ENCODE measurements at regions not wholly inside any gene's neighbourhood (a gene's known extent, or its start where the extent isn't known, plus 50 kb on each side); places are given as distances from the start of the nearest gene placed in this dataset.

- H3K9me3 Mint-ChIP-seq (ENCODE audit: unreplicated experiment): no peaks in the 10 kb centered on the region
- ChIA-PET POLR2A (no interaction called here), CTCF (interaction anchor here (0.6 kb wide), 1 partner anchor 13 kb away, joined by 3 read pairs; no protein-coding TSS in a partner anchor)
- no peak overlapping the region for H3K4me3 Mint-ChIP-seq (ENCODE audit: unreplicated experiment)
- no peak for DNase-seq (ENCODE audit: unreplicated experiment)
- TF ChIP-seq CTCF (IDR thresholded peaks at IDR 0.05; ENCODE audit: unreplicated experiment): no peak
- no peaks in the 10 kb centered on the region for H3K36me3 Mint-ChIP-seq (ENCODE audit: insufficient read depth, unreplicated experiment)
- no TSS peak for BruUV-seq (replicated peaks)
- H3K27me3 Mint-ChIP-seq (ENCODE audit: insufficient read depth, unreplicated experiment): no peaks in the 10 kb centered on the region
- H3K27ac Mint-ChIP-seq (ENCODE audit: low read depth, unreplicated experiment): no peak overlapping the region
- intact Hi-C loops (cut with micrococcal nuclease): no loop called here
- peaks cover 11% of the 10 kb centered on the region for H3K4me1 Mint-ChIP-seq (ENCODE audit: insufficient read depth, unreplicated experiment)
These were observed 236.4 kb upstream of the HHIP start for GRCh38 chr4:144409525-144409924.

DNA sequence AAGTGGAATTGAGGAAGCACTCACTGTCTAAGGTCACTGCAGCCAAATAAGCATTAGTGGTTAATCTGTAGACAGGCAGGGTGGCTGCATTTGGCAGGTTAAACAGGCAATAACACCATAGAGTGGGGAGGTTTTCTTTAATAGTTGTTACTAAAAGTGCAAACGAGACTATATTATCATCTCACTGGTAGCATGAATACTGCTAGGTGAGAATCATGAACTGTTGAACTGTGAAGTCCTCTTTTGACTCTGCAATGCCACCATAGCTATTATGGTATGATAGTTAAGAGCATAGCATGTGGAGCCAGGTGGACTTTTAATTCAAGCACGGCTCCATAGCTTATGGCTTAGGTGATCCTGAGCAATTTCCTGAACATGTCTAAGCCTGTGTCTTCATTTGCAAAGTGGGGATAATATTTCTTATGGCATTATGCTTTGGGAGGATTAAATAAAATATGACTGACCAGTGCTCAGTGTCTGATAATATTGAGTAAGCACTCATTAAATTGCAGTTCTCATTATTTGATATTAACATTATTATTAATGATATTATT lies 235.6 kb upstream of the HHIP start:
- CTCF ChIA-PET: interaction anchor here (0.6 kb wide), 1 partner anchor 361 kb away, joined by 4 read pairs; no protein-coding TSS in a partner anchor
- Mint-ChIP-seq H3K27me3 (ENCODE audit: insufficient read depth, unreplicated experiment) (no peaks in the 10 kb centered on the region), H3K9me3 (ENCODE audit: unreplicated experiment) (no peaks in the 10 kb centered on the region), H3K4me1 (ENCODE audit: insufficient read depth, unreplicated experiment) (peaks cover 11% of the 10 kb centered on the region), H3K27ac (ENCODE audit: low read depth, unreplicated experiment) (no peak overlapping the region), H3K36me3 (ENCODE audit: insufficient read depth, unreplicated experiment) (no peaks in the 10 kb centered on the region), H3K4me3 (ENCODE audit: unreplicated experiment) (no peak overlapping the region)
- intact Hi-C loops (cut with micrococcal nuclease): no loop called here
- no peak for TF ChIP-seq CTCF (IDR thresholded peaks at IDR 0.05; ENCODE audit: unreplicated experiment)
- DNase-seq (ENCODE audit: unreplicated experiment): no peak
- POLR2A ChIA-PET: interaction anchor here (1.0 kb wide), 1 partner anchor 11 kb away, joined by 4 read pairs; no protein-coding TSS in a partner anchor
- BruUV-seq (replicated peaks): no TSS peak

DNA sequence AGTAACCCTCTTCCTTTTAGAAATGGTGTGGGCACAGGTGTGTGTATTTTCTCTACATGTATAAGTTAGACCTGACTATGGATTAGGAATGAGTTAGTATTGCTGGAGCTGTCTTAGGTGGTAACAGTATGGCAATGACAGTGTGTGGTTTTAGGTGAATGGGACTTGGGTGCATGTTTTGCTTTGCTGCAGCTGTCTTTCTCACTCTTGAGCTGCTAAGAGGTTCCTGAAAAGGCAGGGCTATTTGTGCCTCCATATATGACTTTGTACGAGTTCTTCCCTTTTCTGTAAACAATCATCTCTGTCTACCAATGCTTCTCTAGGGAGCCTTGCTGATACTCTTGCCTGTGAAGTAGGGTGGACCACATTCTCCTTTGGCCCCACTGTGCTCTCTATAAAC lies 234.8 kb upstream of the HHIP start:
- BruUV-seq (replicated peaks): no TSS peak
- CTCF ChIA-PET: interaction anchor here (0.6 kb wide), 1 partner anchor 362 kb away, joined by 4 read pairs; no protein-coding TSS in a partner anchor
- Mint-ChIP-seq H3K27ac (ENCODE audit: low read depth, unreplicated experiment) (no peak overlapping the region), H3K9me3 (ENCODE audit: unreplicated experiment) (no peaks in the 10 kb centered on the region), H3K4me3 (ENCODE audit: unreplicated experiment) (no peak overlapping the region), H3K4me1 (ENCODE audit: insufficient read depth, unreplicated experiment) (peaks cover 11% of the 10 kb centered on the region), H3K27me3 (ENCODE audit: insufficient read depth, unreplicated experiment) (no peaks in the 10 kb centered on the region), H3K36me3 (ENCODE audit: insufficient read depth, unreplicated experiment) (no peaks in the 10 kb centered on the region)
- POLR2A ChIA-PET: interaction anchor here (1.0 kb wide), 1 partner anchor 10 kb away, joined by 4 read pairs; no protein-coding TSS in a partner anchor
- no peak for TF ChIP-seq CTCF (IDR thresholded peaks at IDR 0.05; ENCODE audit: unreplicated experiment)
- intact Hi-C loops (cut with micrococcal nuclease): no loop called here
- DNase-seq (ENCODE audit: unreplicated experiment): no peak

DNA sequence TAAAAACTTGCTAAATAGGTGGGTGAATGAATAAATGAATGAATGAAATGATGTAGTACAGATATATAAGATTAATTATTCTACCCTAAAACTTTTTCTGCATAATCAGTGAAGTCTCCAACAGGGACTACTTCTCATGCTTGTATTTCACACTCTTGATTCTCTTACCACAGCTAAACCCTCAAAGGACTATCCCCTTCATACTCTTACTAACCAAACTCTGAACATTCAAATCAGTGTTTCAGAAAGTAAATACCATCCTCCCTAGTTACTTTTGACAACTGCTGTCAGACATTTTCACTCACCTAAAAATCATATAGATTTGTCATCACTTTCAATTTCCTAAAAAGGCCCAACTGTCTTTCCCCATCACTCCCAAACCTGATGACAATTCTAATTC lies 234.3 kb upstream of the HHIP start:
- TF ChIP-seq CTCF (IDR thresholded peaks at IDR 0.05; ENCODE audit: unreplicated experiment): no peak
- Mint-ChIP-seq H3K36me3 (ENCODE audit: insufficient read depth, unreplicated experiment) (no peaks in the 10 kb centered on the region), H3K4me3 (ENCODE audit: unreplicated experiment) (no peak overlapping the region), H3K27ac (ENCODE audit: low read depth, unreplicated experiment) (no peak overlapping the region), H3K4me1 (ENCODE audit: insufficient read depth, unreplicated experiment) (peaks cover 11% of the 10 kb centered on the region), H3K27me3 (ENCODE audit: insufficient read depth, unreplicated experiment) (no peaks in the 10 kb centered on the region), H3K9me3 (ENCODE audit: unreplicated experiment) (no peaks in the 10 kb centered on the region)
- intact Hi-C loops (cut with micrococcal nuclease): no loop called here
- no TSS peak for BruUV-seq (replicated peaks)
- CTCF ChIA-PET: no interaction called here
- DNase-seq (ENCODE audit: unreplicated experiment): no peak
- POLR2A ChIA-PET: no interaction called here
